ENCODE measurements at regions not wholly inside any gene's neighbourhood (a gene's known extent, or its start where the extent isn't known, plus 50 kb on each side); places are given as distances from the start of the nearest gene placed in this dataset.
"Not testable (repeated sequence)": the region's sequence is repeated elsewhere in the genome, so short reads cannot be mapped to it uniquely, and the experiment has no call there.

DNA sequence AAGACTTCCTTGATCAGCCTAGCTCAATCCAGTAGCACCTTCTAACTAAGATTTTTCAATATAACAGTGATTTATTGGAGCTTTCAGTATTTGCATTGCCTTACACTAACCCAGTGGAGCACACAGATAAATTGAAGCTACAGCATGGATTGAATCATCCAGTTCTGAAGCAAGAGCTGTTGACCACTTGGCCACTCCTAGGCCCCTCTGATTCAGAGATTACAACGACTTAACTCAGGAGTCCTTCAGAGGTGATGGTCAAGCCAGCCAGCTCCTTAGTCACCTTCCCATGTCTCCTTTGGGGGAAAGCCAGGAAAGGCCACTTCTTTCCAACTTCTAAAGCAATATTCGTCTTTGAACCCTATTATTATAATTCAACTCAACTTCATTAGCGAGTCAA is 151.8 kb downstream of the TENT5C start:
- DNase-seq, result no peak

DNA sequence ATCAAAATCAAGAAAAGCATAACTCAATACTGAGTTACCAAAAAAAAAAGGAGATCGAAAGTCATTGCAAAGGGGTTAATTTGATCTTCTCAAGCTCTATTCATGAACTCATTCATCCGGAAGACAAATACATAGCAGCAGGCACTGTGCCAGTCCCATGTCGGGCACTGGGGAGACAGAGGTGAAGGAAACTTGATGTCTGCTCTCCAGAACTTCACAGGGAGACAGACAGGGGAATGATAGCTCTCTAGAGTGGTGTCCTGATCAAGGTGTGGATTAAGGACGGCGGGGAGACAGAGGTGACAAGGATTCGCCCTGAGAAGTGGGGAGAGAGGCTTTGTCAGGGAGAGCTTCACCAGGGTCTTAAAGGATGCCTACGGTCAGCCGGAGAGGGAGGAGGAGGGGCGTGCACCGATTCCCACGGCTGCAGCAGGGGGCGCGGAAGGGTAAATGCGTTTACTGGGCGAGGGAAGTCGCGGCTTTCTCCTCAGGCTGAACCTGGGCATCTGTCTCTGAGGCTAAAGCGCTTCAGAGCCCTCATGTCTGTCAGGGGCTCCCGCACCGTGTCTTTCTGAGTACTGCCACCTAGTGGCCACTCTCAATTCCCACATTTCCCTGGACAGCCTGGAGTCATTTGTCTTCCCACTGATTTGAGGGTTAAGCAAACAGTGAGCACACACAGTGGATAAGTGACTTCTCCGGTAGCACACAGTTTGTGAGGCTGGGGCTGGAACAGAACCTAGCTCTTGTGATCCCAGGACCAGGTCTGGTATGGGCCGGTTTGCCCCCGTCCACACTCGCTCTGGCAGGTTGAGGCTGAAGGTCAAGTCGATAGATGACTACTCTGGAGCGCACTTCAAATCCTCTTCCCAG is 152.8 kb downstream of the TENT5C start:
- peak; percentile 86 for DNase-seq

DNA sequence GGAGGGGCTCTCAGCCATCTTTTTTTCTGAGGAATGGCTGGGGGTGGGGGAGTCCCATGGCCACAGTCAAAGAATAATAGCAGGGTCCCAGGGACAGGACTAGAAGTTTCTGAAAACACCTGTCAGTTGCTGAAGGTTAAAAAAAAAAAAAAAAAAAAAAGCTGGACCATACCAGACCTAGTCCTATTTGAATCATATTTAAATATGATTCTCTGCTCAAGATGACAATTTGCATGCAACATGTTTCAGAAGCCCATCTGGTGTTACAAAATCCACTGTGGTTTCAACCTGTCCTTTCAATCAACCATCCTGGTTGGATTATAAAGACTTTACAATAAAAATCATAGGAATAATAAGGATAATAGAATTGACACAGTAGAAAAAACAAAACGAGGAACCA is 153.7 kb downstream of the TENT5C start:
- no peak for DNase-seq

DNA sequence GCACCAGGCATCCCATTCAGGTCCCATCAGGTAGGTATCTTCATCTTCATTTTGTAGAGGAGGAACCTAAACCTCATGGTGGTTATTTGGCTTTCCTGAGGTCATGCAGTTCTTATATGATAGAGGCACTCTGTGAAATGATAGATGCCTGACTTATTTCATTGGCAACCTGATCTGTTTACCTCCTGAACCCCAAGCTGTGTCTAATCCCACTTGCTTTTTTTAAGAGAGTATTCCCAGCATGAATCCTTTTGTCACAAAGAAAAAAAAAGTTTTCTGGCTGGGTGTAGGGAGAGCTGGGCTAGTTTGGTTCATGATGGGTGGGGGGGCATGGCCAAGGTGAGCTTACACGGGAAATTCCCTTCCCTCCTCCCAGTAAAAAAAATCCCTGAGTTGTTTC is 154.2 kb downstream of the TENT5C start:
- peak; percentile 22 for DNase-seq

DNA sequence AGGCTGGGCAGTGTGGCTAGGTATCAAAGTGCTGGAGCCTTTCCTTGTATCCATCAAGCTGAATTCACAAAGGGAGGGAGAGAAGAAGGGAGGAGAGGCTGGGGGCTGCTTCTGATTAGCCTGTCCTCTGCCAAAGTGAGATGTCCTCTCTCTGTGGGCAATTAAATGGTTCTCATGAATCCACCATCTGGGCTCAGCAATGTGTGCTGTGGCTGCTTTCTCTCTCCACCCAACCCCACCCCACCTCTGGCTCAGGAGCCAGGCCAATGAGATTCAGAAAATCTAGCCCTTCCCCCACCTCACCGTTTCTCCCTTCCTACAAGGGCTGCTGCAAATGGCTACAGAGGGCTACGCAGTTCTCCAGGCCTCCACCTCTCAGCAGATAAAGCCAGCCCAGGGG is 154.6 kb downstream of the TENT5C start:
- peak; percentile 14 for DNase-seq

DNA sequence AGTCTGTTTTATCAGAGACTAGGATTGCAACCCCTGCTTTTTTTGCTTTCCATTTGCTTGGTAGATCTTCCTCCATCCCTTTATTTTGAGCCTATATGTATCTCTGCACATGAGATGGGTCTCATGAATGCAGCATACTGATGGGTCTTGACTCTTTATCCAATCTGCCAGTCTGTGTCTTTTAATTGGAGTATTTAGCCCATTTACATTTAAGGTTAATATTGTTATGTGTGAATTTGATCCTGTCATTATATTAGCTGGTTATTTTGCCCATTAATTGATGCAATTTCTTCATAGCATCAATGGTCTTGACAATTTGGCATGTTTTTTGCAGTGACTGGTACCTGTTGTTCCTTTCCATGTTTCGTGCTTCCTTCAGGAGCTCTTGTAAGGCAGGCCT is 161.7 kb downstream of the GDAP2 start:
- DNase-seq, result not testable (repeated sequence)

DNA sequence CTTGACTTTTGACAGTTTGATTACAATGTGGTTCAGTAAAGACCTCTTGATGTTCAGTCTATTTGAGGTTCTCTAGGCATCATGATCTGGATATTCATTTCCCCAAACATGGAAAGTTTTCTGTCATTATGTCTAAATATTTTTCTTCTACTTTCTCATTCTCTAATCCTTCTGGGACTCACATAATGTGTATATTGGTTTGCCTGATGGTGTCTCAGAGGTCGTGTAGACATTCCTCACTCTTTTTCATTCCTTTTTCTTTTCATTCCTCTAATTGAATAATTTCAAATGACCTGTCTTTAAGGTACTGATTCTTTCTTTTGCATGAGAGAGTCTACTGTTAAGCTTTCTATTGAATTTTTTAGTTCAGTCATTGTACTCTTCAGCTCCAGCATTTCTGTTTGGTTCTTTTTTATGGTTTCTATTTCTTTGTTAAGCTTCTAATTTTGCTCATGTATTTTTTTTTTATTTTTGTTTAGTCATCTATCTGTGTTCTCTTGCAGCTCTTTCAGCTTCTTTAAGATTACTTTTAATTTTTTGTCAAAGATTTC is 158.4 kb downstream of the GDAP2 start:
- DNase-seq, result no peak

DNA sequence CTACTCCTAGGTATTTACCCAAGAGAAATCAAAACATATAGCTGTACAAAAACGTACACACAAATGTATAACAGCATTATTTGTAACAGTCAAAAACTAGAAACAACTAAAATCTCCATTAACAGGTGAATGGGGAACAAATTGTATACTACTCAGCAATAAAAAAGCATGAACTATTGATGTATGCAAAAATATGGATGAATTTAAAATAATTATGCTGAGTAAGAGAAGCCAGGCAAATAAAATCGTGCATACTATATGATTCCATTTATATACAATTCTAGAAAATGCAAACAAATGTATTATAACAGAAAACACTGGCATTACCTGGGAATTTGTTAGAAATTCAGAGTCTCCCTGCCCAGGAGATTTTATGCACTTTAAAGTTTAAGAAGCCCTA is 150.1 kb downstream of the GDAP2 start:
- no peak for DNase-seq

DNA sequence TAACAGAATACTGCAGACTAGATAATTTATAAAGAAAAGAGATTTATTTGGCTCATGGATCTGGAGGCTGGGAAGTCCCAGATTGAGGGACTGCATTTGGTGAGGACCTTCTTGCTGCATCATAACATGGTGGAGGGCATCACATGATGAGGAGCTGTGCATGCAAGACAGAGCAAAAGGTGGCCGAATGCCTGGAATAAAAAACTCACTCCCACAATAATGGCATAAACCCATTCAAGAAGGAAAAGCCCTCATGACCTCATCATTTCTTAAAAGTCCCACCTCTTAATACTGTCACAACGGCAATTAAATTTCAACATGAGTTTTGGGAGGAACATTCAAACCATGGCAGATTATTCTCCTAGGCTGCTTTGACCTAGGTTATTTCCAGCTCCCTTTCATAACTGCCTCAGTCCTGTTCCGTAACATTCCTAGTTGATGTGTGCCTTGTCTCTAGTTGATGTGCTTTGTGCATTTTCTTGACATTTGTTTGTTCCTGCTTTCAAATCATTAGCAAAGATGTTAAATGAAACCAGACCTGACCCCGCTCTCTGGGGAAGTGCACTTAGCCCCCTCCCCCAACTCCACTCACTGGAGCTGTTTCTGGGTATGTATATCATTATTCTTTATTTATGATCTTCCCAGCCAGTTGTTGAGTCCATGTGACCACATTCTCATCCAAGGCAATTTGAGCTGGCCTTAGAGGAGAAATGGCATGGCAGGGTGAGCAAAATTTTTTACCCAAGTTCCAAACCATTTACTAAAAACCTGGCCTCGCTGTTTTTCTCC is 148.5 kb downstream of the GDAP2 start:
- peak; percentile 62 for DNase-seq

DNA sequence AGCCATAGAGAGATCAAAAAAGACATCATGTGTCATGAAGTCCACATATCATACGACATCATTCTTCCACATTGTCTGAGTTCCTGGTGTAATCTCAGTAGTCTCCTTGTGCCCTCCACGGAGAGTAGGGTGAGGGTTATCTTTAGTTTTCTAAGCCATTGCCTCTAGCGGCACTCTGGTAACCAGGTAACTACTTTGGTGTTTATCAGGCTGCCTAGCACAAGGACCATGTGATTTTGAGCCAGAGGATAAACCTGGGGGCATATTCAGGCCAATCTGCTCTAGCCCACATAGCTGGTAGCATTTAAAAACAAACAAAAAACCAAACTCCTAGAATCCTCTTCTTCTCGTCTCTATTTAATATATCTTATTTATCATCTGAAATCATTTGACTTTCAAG is 147.4 kb downstream of the GDAP2 start:
- DNase-seq, result no peak

DNA sequence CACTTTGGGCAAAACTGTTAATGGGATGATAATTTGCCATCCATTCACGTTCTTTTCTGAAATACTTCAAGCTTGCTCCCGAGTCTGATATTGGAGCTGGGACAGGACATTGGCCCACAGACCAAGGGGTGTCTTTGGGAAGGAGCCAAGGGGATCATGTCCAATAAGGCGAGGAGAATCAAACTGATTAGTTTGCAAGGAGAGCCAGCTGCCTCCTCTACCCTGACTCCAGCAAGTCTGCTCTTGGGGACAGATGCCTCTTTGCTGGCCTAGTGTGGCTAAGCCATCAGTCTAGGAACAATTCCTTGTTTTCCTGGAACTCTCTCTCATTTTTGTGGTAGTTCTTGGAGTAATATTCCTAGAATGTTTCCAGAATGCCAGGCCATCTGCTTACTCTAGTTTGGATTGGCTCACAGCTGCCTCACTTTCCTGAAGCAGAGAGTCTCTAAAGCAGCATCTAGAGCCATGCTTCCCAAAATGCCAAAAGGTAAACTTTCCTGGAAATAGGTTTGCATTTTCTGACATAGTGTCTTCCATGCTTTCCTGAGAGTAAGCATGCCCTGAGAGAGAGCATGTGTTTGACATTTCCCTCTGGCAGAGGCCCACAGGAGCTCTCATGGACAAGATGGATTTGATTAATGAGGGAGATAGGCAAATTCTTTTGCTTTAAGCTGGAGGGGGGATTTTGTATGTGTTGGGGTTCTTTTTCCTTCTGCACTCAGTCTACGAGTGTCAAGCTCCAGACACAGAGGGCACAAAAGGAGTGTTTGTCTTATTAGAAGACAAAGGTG is 145.6 kb downstream of the GDAP2 start:
- DNase-seq, result no peak

DNA sequence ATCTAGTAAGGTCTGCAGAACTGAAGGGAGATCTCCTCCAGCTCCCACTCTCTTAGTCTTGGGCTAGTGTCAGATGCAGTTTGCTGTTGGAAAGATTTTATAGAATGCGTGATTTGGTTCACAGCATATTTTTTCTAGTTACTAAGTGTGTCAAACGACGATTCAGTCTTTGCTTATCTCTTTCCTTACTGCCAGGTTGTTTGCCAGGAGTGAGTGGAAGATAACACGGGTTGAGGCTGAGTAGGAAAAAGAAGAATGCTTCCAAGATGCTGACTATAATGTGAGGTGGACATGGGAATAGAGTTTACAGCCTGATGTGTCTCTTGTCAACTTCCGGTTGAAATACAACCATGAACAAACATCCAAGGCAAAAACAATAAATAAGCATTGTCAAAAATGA is 141.4 kb downstream of the GDAP2 start:
- DNase-seq, result no peak

DNA sequence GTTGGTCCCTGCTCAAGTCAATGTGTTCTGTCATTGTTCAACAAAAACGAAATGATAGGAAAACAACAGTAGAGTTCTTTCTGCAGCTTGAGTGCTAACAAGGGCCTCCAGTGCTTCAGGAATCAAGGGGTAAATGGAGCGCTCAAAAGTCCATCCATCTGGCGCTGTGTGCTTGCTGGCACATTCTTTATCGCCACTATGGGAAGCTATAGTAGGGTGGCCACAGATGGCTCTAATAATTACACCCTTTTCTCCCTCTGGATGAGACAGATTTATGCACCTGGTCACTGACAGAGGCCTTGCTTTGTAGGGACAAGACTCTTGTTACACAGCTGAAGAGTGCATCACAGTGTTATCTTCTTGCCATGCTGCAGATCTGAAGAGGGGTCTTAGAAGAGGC is 136.0 kb downstream of the GDAP2 start:
- peak; percentile 36 for DNase-seq

DNA sequence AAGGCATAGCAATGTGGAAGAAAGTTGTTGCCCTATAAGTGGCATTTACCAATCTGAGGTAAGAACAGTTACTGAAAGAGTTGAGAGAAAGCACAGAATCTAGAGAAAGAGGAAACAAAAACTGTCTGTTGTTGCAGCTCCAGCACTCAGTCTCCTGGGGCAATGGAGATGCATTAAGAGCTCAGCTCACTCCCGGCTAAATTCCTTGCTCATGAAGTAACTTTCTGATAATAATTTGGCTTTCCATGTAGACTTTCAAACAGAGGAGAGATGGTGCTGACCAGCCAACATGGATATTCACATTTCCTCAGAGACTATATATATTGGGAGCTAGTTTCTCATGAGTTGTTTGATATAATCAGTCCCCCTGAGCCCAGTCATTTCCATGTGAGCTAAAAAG is 135.3 kb downstream of the GDAP2 start:
- no peak for DNase-seq

DNA sequence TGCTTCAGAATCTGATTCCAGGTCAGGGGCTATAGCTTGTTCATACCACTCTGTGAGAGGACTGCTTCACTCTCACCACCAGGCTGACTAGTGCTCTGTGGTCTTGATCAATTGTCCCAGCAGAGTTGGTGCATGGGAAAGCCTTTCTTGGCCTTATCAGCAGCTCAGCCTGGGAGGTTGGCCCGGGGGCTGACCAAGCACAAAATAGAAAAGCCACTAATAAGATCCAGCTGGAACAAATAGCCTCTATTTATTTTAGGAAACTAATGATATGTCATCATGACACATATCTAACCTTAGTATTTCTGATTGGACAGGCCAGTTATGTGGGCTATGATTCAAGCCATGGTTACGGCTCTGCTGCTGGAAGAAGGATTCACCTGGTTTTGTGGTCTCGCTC is 134.2 kb downstream of the GDAP2 start:
- no peak for DNase-seq

DNA sequence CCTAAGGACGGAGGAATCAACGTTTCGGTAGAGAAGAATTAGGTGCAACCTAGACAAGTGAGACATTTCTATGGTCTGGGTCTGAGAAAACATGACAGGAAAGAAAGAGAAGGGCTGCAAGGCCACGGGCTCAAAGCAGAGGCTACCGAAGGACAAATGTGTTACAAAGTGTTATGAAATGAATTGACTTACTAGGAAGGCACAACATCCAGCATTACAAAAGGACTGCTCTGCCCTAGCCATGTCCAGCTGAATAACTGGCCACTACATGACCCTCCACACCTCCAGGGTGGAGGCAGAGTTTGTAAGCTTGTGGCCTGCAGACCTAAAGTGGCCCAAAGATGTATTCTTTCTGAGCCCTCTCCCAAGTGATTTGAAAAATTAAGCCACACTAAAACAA is 133.6 kb downstream of the GDAP2 start:
- DNase-seq, result no peak

DNA sequence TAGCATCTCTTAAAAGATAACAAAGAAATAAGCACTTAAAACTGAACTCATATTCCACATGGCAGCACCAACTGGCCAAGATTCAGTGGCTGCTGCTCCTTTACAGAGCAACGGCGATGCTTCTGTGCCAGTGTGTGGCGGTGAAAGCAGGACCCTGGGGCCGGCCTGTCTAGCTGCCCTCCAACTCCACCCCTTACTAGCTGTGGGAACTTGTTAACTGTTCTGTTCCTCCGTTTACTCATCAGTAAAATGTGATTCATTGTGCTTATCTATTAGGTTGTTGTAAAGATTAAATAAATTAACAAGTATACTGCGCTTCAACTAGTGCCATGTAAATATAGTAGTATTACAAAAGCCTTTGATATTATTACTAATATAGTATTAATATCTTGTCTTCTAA is 133.2 kb downstream of the GDAP2 start:
- no peak for DNase-seq

DNA sequence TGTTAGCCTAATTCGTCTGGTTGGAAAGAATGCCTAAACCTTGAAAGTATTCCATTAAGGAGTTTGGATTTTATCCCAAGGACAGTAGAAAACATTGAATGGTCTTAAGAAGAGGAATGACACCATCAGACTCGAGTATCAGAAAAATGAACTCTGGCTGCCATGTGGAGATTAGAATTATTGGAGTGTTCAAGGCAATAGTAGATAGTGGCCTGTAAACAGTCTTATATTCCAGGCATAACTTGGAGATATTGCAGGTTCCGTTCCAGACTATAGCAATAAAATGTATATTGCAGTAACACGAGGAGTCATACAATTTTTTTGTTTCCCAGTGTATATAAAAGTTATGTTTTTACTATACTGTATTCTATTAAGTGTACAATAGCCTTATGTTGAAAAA is 130.9 kb downstream of the GDAP2 start:
- DNase-seq, result no peak

DNA sequence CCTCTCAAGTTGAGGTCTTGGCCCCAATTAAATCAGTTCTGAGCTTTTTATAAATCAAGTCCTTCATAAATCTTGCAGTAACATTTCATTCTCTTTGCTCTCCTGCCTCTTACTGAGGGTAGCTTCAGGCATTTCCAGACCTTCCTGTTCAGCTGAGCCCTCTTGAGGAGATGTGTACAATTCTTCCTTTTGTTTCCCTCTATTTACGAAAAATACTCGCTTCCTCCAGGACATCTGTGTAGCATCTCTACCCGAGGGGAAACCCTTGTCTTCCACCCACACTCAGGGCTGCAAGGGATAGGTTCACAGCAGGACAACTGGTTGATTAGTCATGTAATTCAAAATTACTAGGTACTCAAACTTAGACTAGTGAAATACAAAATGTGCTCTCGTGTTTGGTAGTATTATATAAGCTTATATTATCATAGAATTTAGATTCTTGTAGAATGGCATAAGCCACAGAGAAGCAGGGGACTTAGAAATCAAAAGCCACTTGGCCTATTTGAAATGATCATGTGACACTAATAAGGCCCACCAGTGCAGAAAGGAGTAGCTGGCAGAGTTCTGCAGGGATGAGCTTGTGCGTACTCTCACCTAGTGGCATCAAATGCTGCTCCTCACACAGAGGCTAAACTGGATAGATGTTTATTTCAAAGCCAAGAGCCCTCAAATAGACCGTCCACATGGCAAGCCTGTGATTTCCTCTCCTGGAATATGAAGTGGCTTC is 126.7 kb downstream of the GDAP2 start:
- DNase-seq, result no peak

DNA sequence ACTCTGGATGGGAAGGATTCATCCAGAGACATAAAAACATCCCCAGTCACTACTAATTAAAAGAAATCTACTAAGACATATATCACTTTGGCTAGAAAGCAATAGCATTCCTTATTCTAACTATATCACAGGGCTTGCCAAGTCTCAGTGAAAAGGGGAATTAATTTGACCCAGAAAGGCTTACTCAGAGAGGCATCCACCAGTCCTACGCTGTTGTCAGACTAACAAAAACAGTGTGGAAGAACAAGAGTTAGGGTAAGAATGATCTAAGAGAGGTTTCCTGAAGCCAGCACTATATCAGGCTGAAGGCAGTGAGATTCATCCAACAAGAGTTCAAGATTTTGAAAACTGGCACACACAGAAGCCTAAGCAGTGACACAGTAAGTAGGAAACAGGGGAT is 126.1 kb downstream of the GDAP2 start:
- DNase-seq, result no peak

DNA sequence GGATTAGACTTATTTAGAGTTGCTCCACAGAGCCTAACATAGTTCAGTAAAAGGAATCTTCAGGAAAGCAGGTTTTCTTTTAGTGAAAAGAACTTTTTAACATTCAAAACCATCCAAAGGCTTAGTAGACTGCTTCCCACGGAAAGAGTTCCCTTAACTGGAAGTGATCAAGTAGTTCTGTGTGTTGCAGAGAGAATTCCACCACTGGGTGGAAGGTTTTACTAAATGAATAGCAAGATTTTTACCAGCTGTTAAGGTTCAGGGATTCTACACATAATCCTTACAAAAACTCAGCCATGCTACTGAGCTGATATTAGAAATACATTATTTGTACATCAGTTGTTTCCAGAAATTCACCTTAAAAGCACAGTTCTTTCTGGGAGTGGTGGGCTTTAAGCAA is 119.7 kb downstream of the GDAP2 start:
- DNase-seq, result no peak

DNA sequence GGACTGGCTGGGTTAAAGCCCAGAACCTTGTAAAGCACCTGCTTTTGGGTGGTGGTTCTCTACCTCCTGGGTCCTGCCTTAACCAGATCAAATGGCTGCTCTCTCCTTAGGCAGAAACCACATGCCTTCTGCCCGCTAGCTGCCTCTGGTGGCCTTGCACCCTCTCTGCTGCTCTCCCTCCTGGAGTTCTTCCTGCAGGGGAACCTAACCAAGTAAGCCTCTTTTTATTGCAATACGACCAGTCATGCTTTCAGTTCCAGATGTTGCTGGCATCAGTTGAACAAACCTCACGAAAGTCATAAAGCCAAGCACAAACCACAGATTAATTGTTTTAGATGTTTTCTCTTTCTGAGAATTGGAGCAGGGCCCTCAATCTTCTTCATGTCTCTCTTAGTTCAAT is 118.9 kb downstream of the GDAP2 start:
- no peak for DNase-seq
